Non-pigmented ciliary epithelial cell (primary cell): ENCODE measurements at regions not wholly inside any gene's neighbourhood (a gene's known extent, or its start where the extent isn't known, plus 50 kb on each side); places are given as distances from the start of the nearest gene placed in this dataset.
A peak's percentile ranks its signal among the peaks of the same experiment; 100 is the strongest.

Source experiments
- DNase-seq: peaks from one replicate; pipeline ENCODE4 v3.0.0-alpha.2; 2010; ENCODE audit warnings: low read depth

DNA sequence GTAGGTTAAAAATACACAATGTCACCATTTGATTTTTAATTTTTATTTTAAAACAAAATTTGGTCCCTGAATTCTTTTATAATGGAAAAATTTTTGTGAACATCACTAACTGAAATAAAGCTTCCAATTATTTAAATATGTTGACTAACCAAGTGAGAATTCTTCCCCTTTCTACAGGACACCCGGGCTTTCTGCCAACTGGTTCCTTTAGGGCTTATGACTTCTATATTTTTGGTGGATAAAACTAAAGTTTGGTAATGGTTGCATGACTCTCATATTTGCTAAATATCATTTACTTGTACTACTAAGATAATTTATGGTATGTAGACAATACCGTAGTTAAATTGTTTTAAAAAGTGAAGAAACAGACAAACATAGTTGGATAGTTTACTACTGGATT is 291.0 kb upstream of the DOK6 start:
- no peak for DNase-seq

DNA sequence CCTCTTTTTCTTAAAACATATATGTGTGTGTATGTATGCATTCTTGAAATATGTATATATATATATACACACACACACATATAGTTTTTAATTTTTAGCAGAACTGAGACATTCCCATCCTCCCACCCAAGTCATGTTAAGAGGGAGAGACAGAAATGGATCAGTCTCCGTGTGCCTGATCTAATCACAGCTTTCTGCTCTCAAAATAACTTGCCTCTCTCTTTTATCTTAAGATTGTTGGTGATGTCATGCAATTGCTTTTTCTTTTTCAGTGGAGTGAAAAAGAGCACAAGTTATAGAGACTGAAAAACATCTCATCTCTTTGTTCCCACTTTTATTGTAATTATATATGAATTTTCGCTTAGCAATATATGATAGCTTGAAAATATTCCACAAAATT is 279.9 kb upstream of the DOK6 start:
- no peak for DNase-seq

DNA sequence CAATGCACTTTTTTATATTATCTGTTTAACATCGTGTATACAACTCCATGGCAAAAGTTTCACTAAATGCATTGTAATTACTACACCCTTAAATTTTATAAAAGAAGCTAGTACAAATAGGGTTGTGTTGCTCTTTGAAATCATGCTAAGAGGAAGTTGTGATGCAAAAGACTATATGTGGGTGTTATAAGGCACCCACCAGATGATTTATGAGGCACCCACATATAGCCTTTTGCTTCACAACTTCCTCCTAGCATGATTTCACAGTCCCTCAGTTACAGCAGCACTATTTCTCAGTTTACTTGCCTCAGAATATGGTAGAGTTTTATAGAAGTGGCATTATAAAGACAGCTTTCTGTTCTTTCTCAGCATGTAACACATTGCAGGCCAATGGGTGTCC is 277.3 kb upstream of the DOK6 start:
- no peak for DNase-seq

DNA sequence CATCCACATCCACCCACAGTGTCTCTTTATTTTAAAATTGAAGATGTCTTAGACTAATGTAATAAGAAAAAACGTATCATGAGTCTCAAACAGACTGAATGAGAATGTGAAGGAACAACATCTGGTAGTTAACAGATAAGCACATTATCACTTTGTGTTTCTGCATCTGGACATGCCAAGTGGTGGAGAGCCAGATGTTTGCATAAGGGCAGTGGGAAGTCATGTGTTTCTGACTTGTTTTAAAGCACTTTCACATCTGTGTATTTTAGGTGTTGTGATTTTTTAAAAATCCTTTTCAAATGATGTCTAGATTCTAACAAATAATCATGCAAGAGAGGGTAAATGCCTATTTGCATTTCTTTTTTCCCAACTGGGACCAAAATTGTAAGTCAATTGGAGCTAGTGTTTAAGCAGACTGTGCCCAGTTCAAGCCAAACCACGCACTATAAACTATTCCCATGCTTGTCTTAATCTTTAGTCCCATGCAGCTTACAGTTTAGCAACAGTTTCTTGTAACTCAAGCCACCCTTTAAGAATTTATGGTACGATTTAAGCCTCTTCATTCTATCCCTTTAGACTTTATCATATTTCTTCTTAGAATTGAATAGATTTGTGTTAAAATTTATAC is 272.7 kb upstream of the DOK6 start:
- DNase-seq: no peak

DNA sequence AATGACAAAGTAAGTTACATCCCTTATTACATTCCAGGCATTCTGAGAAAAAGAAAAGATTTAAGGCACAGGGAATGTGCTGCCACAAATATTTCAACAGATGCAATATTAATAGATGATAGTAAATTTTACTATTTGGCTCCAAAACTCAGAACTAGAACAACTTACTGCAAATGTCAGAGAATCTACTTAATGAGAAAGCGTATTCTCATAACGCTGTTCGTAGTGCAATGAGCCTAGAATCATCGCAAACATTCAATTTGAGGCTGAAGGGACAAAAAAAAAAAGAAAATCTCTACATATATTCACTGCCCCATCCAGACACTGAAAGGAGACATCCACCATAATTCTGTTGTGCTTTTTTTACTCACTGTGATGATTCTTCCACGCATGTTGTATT is 272.1 kb upstream of the DOK6 start:
- DNase-seq: no peak

DNA sequence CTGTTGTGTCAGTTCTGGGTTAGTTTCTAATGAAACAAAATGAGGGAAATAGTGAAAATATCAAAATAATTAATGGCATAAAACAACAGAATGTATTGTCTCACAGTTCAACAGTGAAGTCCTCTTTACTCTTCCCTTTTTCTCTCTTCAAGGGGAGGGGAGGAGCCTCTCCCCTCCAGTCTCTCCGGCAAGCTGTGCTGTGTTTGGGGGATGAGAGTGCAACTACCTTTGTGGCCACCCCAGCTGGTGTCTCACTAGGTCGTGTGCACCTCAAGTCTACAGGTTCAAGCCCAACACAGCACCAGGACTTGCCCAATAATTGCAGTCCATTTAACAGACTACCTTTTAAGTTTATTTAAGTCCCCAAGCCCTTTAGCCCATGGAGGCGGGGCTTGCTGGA is 271.7 kb upstream of the DOK6 start:
- no peak for DNase-seq

DNA sequence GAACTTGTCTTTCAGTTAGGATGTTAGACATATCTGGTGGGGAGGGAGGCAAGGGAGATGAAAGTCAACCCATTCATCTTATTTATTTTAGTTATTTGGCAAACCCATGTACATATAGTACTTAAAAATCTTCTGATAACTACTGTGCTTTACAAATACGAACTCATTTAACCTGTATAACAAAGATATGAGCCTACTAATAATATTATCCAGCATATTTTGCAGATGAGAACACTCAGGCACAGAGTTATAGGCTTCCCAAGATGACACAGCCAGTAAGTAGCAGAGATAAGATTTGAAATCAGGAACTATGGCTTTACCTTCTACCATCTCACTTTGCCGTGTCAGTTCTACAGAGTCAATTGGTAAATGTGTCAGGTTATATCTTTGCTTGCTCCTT is 262.6 kb upstream of the DOK6 start:
- no peak for DNase-seq

DNA sequence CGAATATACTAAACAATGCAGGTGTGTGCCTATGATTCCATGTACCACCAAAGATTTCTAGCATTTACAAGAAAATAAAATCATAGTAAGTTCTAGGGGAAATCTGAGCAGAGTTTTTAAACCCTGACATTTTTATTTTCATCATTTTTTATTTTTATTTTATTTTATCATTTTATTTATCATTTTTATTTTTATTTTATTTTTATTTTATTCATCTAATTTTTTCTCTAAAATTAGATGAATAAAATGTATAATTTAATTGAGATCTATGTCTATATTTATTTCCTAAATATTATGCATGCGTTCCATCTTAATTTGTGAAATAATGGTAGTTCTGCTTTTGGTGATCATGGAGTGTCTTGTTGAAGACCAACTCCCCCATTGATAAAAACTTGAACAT is 257.6 kb upstream of the DOK6 start:
- DNase-seq: no peak

DNA sequence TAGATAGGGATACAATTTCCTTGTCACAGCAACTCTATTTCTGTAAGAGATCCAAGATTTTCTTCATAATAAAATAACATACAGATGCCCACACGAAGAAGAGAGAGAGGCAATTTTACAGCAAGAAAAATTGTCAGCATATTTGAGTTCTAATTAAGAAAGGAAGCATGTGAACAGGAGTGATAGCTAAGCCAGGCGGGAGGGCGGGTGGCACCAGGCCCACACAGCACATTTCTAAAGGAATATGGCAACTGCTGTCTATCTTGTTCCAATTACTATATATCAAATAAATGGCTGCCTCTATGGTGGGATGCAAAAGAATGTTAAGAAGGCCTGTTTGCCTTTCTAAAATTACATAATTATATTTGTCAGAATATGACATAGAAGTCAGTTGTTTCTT is 248.3 kb upstream of the DOK6 start:
- no peak for DNase-seq

DNA sequence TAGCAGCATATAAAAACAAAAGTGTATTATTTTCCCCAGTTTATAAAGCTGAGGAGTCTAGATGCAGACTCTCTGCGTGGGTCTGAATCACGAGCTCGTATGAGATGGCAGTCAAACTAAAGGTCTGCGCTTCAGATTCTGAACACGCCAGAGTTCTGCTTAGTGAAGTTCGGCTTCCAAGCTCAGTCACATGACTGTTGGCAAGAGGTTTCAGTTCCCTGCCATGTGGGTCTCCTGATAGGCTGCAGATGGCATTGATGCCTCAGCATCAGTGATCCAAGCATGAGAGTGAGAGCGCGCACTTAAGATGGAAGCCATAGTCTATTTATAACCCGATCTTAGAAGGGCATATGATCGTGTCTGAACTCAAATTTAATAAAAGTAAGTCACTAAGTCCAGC is 242.8 kb upstream of the DOK6 start:
- no peak for DNase-seq

DNA sequence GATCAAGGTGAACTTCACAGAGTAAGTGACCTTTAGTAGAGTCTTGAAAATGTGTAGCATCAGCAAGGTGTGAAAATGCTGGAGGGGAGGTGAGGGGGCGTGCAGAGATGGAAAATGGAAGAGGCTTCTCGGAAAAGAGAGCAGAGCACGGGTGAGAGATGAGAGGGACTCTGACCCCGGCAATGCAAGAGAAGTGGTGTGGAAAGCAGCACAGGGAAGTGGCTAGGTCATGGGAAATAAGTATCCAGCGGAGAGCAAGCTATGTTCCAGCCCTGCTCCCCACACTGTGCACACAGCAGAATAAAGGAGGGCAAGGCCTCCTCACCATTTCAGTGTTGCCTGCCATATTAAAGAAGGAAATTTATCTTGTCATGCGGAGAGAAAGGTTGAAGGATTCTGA is 241.7 kb upstream of the DOK6 start:
- no peak for DNase-seq

DNA sequence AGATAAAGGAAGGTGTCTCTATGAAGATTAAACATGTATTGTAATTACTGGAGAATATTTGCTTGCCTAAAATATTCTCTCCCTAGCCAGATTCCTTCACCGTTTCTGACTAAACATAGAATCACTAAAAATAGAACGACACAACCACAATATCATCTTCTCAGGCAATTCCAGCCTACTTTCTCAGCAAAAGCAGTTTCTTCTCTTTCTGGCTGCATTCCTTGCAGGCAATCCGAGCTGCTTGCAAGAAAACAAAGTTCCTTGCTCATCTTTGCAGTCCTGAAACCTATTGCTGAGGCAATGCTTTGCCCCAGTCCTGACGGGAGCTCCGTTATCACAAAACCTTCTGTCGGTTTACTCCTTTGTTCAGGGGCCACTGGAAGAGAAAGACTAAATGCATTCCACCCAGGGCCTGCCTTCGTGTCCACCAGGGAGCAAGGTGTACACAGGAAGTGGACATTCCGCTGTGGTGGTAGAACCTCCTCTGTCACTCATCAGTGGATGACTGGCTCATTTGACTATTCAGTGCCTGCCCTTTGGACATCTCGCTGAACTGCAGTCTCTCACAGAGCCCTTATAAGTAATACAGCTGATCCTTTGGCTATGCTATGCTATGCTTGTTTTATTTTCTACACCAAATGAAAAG is 239.2 kb upstream of the DOK6 start:
- peak; percentile 10 for DNase-seq

DNA sequence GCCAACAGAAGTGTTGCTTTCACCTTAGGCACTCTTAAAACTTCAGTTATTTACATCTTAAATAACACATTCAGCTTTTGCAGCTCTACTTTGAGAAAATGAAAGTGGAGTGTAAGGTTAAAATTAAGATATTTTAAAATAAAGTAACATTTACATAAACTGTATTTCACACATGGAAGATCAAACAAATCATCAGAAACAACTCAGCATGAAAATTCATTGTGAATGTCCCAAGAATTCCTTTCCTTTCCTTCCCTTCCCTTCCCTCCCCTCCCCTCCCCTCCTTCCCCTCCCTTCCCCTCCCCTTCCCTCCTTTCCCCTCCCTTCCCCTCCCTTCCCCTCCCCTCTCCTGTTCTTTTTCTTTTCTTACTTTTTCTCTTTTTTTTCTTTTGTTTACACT is 238.0 kb upstream of the DOK6 start:
- DNase-seq: no peak

DNA sequence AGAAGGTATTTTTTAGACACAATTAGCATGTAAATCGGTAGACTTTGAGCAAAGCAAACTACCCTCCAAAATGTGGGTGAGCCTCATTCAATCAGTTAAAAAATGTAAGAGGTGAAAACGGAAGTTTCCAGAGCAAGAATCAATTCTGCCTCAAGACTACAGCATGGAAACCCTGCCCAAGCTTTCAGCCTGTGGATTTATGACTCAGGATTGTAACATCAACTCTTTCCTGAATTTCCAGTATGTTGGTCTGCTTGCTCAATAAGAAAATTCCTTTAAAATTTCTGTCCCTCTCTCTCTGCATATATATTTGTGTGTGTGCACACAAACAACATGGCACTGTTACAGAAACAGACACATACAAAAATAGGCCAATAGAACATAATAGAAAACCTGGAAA is 228.6 kb upstream of the DOK6 start:
- no peak for DNase-seq

DNA sequence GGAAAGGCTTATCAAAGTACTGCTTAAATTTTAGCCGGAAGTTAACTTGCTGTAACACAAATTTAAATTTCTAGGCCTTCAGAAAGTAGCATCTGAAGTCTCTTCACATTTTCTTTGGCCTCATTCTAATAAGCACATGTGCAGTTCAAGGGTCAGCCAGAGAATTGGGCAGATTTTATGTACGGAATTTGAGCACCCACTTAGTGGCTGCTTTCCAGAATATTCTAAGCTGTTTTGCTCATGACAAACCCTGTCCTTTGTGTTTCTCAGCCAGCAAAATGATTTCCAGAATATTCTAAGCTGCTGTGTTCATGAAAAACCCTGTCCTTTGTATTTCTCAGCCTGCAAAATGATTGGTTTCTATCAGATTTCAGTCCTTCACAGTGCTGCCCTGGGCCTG is 225.0 kb upstream of the DOK6 start:
- no peak for DNase-seq

DNA sequence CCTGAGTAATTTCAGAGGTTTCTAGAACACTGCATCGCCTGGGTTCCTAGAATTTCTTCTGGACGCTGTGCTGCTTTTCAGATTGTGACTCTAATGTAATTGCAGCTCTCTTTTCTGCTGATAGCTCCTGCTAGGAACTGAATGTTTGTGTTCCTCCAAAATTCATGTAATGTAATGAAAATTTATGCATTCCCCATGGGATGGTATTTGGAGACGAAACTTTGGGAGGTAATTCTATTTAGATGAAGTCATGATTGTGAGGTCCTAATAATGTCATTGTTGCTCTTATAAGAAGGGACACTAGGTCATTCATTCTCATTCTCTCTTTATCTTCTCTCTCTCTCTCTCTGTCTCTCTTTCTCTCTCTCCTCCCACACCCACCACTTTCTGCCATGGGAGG is 223.9 kb upstream of the DOK6 start:
- no peak for DNase-seq

DNA sequence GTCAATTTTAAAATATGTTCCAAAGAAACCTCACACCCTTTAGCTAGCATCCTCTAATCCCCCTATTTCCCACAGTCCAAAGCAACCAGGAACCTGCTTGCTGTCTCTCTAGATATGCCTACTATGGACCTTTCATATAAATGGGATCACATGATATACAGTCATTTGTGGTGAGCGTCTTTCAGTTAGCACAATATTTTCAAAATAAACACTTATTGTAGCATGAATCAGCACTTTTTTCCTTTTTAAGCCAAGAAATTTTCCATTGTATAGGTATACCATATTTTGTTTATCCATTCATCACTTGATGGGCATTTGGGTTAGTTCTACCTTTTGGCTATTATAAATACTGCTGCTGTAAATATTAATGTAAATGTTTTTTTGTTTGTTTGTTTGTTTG is 223.0 kb upstream of the DOK6 start:
- no peak for DNase-seq

DNA sequence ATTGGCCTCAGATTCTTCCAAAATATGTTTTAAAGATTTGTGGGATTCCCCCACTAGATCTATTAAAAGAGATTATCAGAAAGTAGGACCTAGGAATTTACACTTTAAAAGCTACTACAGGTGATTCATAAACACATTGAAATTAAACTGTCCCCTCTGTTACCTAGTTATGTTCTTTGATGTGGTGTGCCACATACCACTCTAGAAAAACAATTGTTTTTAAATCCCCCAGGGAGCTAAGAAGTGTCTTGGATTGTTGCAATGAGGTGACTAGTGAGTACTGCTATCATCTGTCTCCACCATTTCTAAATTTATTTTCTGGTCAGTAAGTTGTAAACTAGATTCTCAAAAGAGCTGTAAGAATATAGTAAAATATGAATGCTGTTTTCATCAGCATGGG is 214.5 kb upstream of the DOK6 start:
- DNase-seq: no peak

DNA sequence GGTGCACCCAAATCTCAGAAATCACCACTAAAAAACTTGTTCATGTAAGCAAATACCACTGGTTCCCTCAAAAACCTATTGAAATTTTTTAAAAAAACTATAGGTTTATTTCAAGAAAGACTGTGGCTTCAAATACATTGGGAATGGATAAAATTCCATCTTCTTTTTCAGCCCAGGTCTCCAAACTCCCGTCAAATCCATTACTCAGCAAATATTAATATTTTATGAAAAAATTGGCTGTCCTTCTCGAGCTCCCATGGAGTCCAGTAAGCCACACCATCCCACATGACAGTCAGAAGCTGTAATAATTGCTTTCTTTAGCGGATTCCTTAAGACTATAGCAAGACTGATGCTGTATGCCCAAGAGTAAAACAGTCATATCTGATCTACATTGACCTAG is 204.4 kb upstream of the DOK6 start:
- DNase-seq: no peak

DNA sequence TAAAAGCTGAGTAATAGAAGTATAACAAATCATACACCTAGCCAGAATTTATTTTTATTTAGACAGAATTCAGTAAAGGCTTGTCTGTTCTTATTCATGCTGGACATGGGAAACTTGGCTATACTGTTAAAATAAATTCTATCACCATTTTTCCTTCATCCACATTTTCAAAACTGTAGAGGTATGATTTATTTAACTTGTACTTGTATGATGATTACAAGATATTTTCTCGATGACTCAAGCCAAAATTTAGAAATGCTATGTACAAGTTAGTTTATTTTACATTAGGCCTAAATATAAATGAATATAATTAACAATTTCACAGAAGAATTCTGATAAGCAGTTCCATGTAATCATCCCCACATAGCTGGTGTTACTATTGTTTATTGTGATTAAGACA is 194.8 kb upstream of the DOK6 start:
- DNase-seq: no peak

DNA sequence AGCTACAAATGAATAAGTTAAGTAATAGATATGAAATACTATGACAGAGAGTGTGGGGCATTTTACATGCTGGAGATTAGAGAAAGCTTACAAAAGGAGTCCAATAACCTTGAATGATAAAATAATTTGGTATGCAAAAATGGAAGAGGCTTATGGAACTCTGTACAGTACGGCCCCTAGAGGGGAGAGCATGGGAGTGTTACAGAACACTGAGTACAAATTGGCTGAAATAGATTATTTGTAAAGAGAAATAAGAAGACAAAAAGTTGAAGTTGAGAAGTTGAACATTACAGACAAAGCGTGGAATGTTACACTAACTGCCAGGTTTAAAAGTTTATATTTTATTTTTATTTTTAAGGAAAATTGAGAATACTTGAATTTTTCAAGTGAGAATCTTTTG is 192.1 kb upstream of the DOK6 start:
- DNase-seq: no peak

DNA sequence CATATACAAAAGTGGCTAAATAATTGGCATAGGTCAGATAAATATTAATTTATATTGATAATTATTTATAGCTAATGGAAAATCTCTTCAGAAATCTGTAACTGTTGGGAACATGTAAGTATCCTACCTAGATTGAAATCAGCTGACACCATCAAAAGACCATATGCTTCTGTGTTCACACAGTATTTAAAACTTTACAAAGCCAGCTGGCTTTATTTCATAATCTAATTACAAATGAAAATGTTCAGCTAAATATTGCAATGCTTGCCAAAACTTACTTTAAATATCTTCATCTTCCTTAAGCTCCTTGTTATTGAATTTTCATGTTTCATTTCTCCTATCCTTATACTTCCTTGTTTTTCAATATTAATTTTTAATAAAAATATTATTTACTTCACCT is 190.9 kb upstream of the DOK6 start:
- DNase-seq: no peak

DNA sequence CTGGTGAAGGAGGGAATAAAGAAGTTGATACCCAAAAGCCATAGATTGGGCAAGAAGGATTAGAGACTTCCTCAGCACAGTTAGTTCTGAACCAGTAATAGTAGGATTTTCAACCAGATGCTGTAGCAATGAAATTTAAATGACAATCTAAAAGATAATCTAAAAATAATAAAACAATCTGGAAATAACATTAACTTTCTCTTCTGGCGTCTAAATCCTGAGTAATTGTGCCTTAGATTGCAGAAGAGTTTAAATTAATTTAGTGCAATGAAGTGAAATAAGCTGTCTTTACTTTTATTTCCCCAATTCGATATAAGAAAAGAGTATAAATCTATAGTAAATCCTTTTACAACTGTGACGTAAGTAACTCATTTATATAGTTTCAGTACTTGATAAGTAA is 186.8 kb upstream of the DOK6 start:
- DNase-seq: no peak

DNA sequence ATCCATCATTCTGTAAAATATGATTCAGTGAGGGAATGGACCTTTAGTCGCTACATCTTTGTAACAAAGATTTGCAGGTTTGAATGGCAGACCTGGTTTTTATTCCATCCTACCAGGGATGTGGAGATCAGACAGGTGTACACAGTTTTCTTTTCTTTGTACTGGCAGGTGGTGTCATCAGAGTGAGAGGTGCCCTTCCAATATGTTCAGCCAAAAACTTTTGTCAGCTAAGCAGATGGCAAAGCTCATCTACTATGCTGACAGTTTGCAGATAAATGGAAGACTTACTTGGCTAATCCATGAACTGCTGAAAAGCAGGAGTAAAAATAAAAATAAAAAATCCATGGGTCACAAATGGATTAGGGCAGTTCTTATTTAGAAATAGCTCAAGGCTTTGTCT is 185.5 kb upstream of the DOK6 start:
- DNase-seq: no peak

DNA sequence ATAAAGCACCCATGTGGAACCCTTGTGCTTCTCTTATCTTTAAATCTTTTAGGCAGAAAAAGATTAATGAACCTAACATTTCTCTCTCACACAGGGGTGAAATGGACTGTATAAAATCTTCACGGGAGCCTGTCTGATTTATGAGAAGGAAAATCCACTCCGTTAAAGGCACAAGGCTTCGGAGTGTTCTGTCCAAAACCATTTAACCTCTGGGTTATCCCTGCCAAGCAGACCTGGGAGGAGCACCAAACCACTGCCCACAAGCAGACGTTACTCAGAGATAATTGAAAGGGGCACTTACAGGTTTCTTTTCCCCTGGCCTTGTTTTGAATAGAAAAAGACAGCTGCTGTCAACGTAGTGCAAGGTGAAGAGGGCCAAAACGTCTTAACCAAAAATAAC is 184.4 kb upstream of the DOK6 start:
- no peak for DNase-seq
